LNCaP clone FGC (cell line): ENCODE measurements at regions not wholly inside any gene's neighbourhood (a gene's known extent, or its start where the extent isn't known, plus 50 kb on each side); places are given as distances from the start of the nearest gene placed in this dataset.
A peak's percentile ranks its signal among the peaks of the same experiment; 100 is the strongest.

Experiments
- DNase-seq: peaks from one replicate; pipeline ENCODE4 v3.0.0-alpha.2; 2011; ENCODE audit warnings: low read depth
- H3K4me3 ChIP-seq: 2 replicates; pipeline ENCODE4 v1.5.1; 2011; ENCODE audit warnings: mild to moderate bottlenecking, low read depth, low read length, control low read depth
- TF ChIP-seq, protein P1 (sequence below): IDR thresholded peaks from 2 replicates; pipeline ENCODE4 v1.5.1; 2012; ENCODE audit warnings: mild to moderate bottlenecking; ENCODE audit not compliant: control insufficient read depth, insufficient read depth; ENCODE audit errors: extremely low read depth

DNA sequence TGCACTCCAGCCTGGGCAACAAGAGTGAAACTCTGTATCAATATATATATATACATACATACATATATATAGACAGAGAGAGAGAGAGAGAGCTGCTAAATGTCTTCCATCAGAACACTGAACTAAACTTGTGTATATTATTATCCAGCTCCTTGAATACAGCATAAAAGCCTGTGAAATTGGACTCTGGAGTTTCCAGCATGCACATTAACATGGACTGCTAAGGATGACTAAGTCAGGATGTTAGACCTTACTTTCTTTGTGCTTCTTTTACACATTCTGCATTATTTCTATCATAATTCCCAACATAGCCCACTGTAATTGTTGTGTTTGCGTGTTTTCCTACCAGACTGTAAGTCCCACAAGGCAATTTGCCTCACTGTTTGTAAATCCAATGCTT lies 259.1 kb downstream of the TGFB2 start:
- DNase-seq, result no peak
- H3K4me3 ChIP-seq, result no peak overlapping the region
- TF ChIP-seq, protein P1, sequence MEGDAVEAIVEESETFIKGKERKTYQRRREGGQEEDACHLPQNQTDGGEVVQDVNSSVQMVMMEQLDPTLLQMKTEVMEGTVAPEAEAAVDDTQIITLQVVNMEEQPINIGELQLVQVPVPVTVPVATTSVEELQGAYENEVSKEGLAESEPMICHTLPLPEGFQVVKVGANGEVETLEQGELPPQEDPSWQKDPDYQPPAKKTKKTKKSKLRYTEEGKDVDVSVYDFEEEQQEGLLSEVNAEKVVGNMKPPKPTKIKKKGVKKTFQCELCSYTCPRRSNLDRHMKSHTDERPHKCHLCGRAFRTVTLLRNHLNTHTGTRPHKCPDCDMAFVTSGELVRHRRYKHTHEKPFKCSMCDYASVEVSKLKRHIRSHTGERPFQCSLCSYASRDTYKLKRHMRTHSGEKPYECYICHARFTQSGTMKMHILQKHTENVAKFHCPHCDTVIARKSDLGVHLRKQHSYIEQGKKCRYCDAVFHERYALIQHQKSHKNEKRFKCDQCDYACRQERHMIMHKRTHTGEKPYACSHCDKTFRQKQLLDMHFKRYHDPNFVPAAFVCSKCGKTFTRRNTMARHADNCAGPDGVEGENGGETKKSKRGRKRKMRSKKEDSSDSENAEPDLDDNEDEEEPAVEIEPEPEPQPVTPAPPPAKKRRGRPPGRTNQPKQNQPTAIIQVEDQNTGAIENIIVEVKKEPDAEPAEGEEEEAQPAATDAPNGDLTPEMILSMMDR, result no peak

DNA sequence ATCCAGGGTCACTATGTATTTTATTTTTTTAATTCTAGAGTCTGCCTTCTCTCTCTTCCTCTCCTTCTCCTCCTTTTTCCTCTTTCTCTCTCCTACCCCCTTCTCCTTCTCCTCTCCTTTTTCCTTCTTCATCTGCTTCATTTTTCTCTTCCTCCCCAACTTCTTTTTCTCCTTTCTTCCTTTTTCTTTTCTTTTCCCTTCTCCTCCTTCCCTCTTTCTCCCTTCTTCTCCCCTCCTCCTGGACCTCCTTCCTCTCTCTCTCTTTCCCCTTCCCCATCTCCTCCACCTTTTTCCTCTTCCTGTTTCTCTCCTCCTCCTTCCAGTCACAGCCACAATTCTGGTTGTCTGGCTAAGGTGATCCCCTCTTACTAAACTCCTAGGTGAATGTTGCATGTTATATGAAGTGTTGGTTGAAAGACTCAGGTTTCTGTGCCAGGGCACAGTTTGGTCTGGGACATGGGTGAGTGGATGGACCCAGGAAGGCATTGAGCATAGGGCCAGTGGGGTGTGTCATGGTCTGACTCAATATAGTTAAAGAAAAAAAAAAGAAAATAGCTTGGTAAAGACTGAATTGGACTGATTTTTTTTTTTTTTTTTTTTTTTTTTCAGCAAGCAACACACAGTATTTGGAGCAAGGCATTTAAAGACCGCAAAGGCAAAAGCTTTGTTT lies 266.9 kb downstream of the TGFB2 start:
- no peak for DNase-seq
- H3K4me3 ChIP-seq, result no peak overlapping the region
- TF ChIP-seq, protein P1, result no peak

DNA sequence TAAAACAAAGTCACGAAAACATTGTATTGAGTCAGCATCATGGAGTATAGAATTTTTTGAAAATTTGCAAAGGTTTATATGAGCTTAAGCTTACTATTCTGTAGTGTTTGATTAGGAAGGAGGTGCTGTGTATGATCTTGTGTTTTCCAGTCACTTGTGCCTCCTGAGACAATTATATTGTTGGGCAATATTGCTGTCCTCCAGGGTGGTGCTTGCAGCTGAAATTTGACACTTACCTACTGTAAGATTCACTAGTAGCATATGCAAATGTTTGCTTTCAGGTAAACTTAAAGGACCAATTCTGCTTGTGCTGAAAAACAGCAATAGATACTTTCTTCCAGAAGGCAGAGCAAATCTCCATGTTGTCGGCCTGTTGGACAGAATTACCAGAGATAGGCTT lies 268.0 kb downstream of the TGFB2 start:
- peak; percentile 50 for DNase-seq
- TF ChIP-seq, protein P1, result no peak
- no peak overlapping the region for H3K4me3 ChIP-seq

DNA sequence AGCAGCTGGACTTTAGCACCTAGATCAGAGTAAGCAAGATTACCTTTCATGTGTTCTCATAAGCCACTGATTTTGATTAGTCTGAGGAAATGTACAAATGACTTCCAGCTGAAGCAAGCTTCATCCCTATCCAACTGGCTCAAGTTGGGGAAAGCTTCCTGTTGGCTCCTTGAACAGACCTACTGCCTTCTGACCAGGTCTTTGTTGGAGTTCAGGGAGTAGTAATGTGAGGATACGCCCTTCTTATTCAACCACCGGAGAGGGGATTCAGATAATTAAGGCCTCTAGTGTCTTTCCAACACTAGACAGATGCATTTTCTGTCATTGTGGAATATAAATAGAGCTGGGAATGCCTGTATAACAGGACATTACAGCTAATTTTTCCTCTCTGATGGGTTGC lies 268.9 kb downstream of the TGFB2 start:
- no peak for DNase-seq
- no peak overlapping the region for H3K4me3 ChIP-seq
- TF ChIP-seq, protein P1, result no peak

DNA sequence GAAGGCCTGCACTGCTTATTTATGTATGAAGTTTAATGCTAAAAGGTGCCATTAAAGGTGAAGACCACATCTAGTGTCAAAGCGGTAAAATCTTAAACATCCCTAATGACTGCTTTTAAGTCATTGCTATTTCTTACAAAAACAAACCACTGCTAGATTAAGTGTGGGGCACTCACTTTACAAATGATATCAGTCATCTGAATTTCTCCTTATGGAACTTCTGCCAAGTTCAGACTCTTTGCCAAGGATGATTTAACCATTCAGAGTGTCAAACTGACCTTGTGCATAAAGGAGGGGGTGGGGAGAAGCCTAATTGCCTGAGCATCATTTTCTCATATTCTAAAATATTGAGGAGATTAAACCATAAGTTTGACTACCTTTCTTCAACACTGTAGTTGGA lies 271.5 kb downstream of the TGFB2 start:
- DNase-seq, result no peak
- TF ChIP-seq, protein P1, result no peak
- no peak overlapping the region for H3K4me3 ChIP-seq

DNA sequence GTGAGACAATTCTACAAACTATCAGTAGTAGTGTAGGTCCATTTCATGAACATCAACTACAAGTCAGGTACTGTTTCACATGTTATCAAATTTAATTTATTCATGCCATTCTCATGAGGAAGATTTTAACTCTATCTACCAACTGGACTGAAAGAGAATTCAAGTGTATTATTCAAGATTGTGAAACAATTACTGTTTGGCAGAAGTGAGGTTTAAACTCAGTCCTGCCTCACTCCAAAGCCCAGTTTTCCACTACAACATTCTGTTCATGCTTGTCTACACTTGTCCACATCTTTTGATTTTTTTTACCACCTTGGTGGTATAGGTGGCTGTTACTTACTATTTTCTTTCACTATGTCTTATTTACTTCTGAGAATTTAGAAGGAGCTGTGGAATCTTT lies 272.9 kb downstream of the TGFB2 start:
- DNase-seq, result no peak
- TF ChIP-seq, protein P1, result no peak
- H3K4me3 ChIP-seq, result no peak overlapping the region

DNA sequence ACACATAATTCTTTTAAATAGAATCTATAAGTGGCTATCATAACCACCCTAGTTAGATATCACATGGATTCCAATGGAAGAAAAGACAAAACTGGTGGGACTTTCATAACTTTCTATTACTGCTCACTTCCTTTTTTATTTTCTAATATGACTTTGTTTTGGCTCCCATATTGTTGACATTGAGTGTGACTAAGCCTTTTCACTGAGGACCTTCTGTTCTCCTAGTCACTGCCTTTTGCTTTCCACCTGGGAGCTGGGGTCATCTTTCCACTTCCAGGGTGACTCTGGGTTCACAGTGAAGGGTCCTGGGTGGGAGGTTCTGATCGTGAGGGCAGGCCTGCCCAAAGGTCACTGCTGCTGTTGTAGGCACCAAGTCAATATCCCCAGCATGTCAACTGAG lies 275.8 kb downstream of the TGFB2 start:
- H3K4me3 ChIP-seq, result no peak overlapping the region
- peak; percentile 27 for DNase-seq
- TF ChIP-seq, protein P1, result no peak
